ENCODE measurements at regions not wholly inside any gene's neighbourhood (a gene's known extent, or its start where the extent isn't known, plus 50 kb on each side); places are given as distances from the start of the nearest gene placed in this dataset.
A peak's percentile ranks its signal among the peaks of the same experiment; 100 is the strongest.
"Not testable (repeated sequence)": the region's sequence is repeated elsewhere in the genome, so short reads cannot be mapped to it uniquely, and the experiment has no call there.

- no peaks in the 10 kb centered on the region for H4K20me1 ChIP-seq (ENCODE audit: control insufficient read depth, extremely low read depth, insufficient read depth, low read length)
- DNase-seq (ENCODE audit: low read depth in 2 of 2) = no peak
- no peak for TF ChIP-seq CTCF (conservative IDR thresholded peaks at IDR 0.05 in 1 of 2, IDR thresholded peaks at IDR 0.05 in 1 of 2; ENCODE audit: low read depth in 1 of 2, low read length in 2 of 2)
- no peak for TF ChIP-seq EZH2 (IDR thresholded peaks at IDR 0.05; ENCODE audit: low read length, missing control alignments)
These were observed 134.0 kb downstream of the DMRT2 start for GRCh38 chr9:1184146-1184545.

GRCh38 chr9:1187137-1187536, 137.0 kb downstream of the DMRT2 start:
- not testable (repeated sequence) for H3K79me2 ChIP-seq (ENCODE audit: control insufficient read depth, insufficient read depth, low read length); DNase-seq (ENCODE audit: low read depth in 2 of 2); H3K27ac ChIP-seq (ENCODE audit: insufficient read depth, low read length); H3K4me2 ChIP-seq (ENCODE audit: extremely low read depth, insufficient read depth, low read length); H3K9me3 ChIP-seq (ENCODE audit: control insufficient read depth, insufficient read depth, low read depth, low read length); H3K36me3 ChIP-seq (ENCODE audit: control insufficient read depth, insufficient read depth, low read length); H3K4me1 ChIP-seq (ENCODE audit: control insufficient read depth, extremely low read depth, insufficient read depth, low read length); H3K27me3 ChIP-seq (ENCODE audit: control insufficient read depth, insufficient read depth, low read length); H4K20me1 ChIP-seq (ENCODE audit: control insufficient read depth, extremely low read depth, insufficient read depth, low read length); H3K4me3 ChIP-seq (replicated peaks in 1 of 4; ENCODE audit: control extremely low read depth in 1 of 4, insufficient read depth in 1 of 4, low read depth in 3 of 4, low read length in 4 of 4); H3K9ac ChIP-seq (ENCODE audit: insufficient read depth, low read length); H2AFZ ChIP-seq (ENCODE audit: low read length)

More at GRCh38 chr9:1184146-1184545, 134.0 kb downstream of the DMRT2 start:
- Histone ChIP-seq H3K4me2 (ENCODE audit: extremely low read depth, insufficient read depth, low read length) (no peak overlapping the region), H3K4me3 (replicated peaks in 1 of 4; ENCODE audit: control extremely low read depth in 1 of 4, insufficient read depth in 1 of 4, low read depth in 3 of 4, low read length in 4 of 4) (no peak overlapping the region), H3K27me3 (ENCODE audit: control insufficient read depth, insufficient read depth, low read length) (no peaks in the 10 kb centered on the region), H2AFZ (ENCODE audit: low read length) (no peak overlapping the region), H3K9ac (ENCODE audit: insufficient read depth, low read length) (no peak overlapping the region), H3K27ac (ENCODE audit: insufficient read depth, low read length) (no peak overlapping the region), H3K4me1 (ENCODE audit: control insufficient read depth, extremely low read depth, insufficient read depth, low read length) (no peaks in the 10 kb centered on the region), H3K36me3 (ENCODE audit: control insufficient read depth, insufficient read depth, low read length) (no peaks in the 10 kb centered on the region), H3K79me2 (ENCODE audit: control insufficient read depth, insufficient read depth, low read length) (no peaks in the 10 kb centered on the region), H3K9me3 (ENCODE audit: control insufficient read depth, insufficient read depth, low read depth, low read length) (no peaks in the 10 kb centered on the region)

GRCh38 chr9:1195636-1196035, 145.5 kb downstream of the DMRT2 start:
- H3K4me3 ChIP-seq (replicated peaks in 1 of 4; ENCODE audit: control extremely low read depth in 1 of 4, insufficient read depth in 1 of 4, low read depth in 3 of 4, low read length in 4 of 4); H3K9ac ChIP-seq (ENCODE audit: insufficient read depth, low read length); H3K27me3 ChIP-seq (ENCODE audit: control insufficient read depth, insufficient read depth, low read length); H4K20me1 ChIP-seq (ENCODE audit: control insufficient read depth, extremely low read depth, insufficient read depth, low read length); H3K9me3 ChIP-seq (ENCODE audit: control insufficient read depth, insufficient read depth, low read depth, low read length); H2AFZ ChIP-seq (ENCODE audit: low read length); H3K4me2 ChIP-seq (ENCODE audit: extremely low read depth, insufficient read depth, low read length); H3K79me2 ChIP-seq (ENCODE audit: control insufficient read depth, insufficient read depth, low read length); DNase-seq (ENCODE audit: low read depth in 2 of 2); H3K4me1 ChIP-seq (ENCODE audit: control insufficient read depth, extremely low read depth, insufficient read depth, low read length); H3K27ac ChIP-seq (ENCODE audit: insufficient read depth, low read length); H3K36me3 ChIP-seq (ENCODE audit: control insufficient read depth, insufficient read depth, low read length): not testable (repeated sequence)

- Histone ChIP-seq H3K9me3 (ENCODE audit: control insufficient read depth, insufficient read depth, low read depth, low read length) (no peaks in the 10 kb centered on the region), H3K4me2 (ENCODE audit: extremely low read depth, insufficient read depth, low read length) (no peak overlapping the region), H3K36me3 (ENCODE audit: control insufficient read depth, insufficient read depth, low read length) (no peaks in the 10 kb centered on the region), H3K4me1 (ENCODE audit: control insufficient read depth, extremely low read depth, insufficient read depth, low read length) (no peaks in the 10 kb centered on the region), H3K4me3 (replicated peaks in 1 of 4; ENCODE audit: control extremely low read depth in 1 of 4, insufficient read depth in 1 of 4, low read depth in 3 of 4, low read length in 4 of 4) (no peak overlapping the region), H3K27ac (ENCODE audit: insufficient read depth, low read length) (no peak overlapping the region), H4K20me1 (ENCODE audit: control insufficient read depth, extremely low read depth, insufficient read depth, low read length) (no peaks in the 10 kb centered on the region), H3K79me2 (ENCODE audit: control insufficient read depth, insufficient read depth, low read length) (no peaks in the 10 kb centered on the region), H3K9ac (ENCODE audit: insufficient read depth, low read length) (no peak overlapping the region), H3K27me3 (ENCODE audit: control insufficient read depth, insufficient read depth, low read length) (no peaks in the 10 kb centered on the region), H2AFZ (ENCODE audit: low read length) (no peak overlapping the region)
- DNase-seq (ENCODE audit: low read depth in 2 of 2) = peak; percentile 6 to 28
- TF ChIP-seq CTCF (conservative IDR thresholded peaks at IDR 0.05 in 1 of 2, IDR thresholded peaks at IDR 0.05 in 1 of 2; ENCODE audit: low read depth in 1 of 2, low read length in 2 of 2) (no peak), EZH2 (IDR thresholded peaks at IDR 0.05; ENCODE audit: low read length, missing control alignments) (no peak)
These were observed 147.9 kb downstream of the DMRT2 start for GRCh38 chr9:1198085-1198484.

All from fibroblast of lung (primary cell).